A673 (cell line): ENCODE measurements at regions not wholly inside any gene's neighbourhood (a gene's known extent, or its start where the extent isn't known, plus 50 kb on each side); places are given as distances from the start of the nearest gene placed in this dataset.
A peak's percentile ranks its signal among the peaks of the same experiment; 100 is the strongest.

ENCODE experiments used
- BruUV-seq: library from RNA; stranded (reverse); fragments of 400-500 nt; replicated peaks from 2 replicates; lab custom pipeline; 2021; lab: Mats Ljungman, UMichigan
- CTCF ChIA-PET: fragments of 300-600 bp; sonication (Branson Sonifier 250); formaldehyde crosslinking; loops from one replicate; lab custom pipeline; 2022; ENCODE audit warnings: antibody characterized with exemption; lab: Charles Lee
- POLR2A ChIA-PET: fragments of 300-600 bp; sonication (Branson Sonifier 250); formaldehyde crosslinking; loops from one replicate; lab custom pipeline; 2022; ENCODE audit warnings: antibody characterized with exemption; ENCODE audit not compliant: low non-redundant PET; lab: Charles Lee
- DNase-seq: peaks from one replicate; pipeline ENCODE4 v3.0.0-alpha.2; 2015; ENCODE audit warnings: low spot score
- H3K27ac ChIP-seq: fragments of 200-600 bp; sonication (generic); 2 replicates; pipeline ENCODE4 v1.5.1; 2016; ENCODE audit warnings: mixed run types, low read depth, mild to moderate bottlenecking, mixed read lengths, antibody characterized with exemption, low read length; ENCODE audit not compliant: poor library complexity, severe bottlenecking
- H3K27me3 ChIP-seq: fragments of 200-600 bp; sonication (generic); replicated peaks from 2 replicates; pipeline ENCODE4 v1.6.1; 2017; ENCODE audit warnings: mixed run types, low read depth, mild to moderate bottlenecking, mixed read lengths, antibody characterized with exemption, low read length; ENCODE audit not compliant: insufficient read depth, poor library complexity
- H3K36me3 ChIP-seq: fragments of 200-600 bp; sonication (generic); 2 replicates; pipeline ENCODE4 v1.6.1; 2016; ENCODE audit warnings: mixed run types, mild to moderate bottlenecking, mixed read lengths, antibody characterized with exemption, low read length; ENCODE audit not compliant: insufficient read depth, poor library complexity, severe bottlenecking
- H3K4me1 ChIP-seq: fragments of 200-600 bp; sonication (generic); 2 replicates; pipeline ENCODE4 v1.6.1; 2017; ENCODE audit warnings: mixed run types, mild to moderate bottlenecking, mixed read lengths, antibody characterized with exemption, low read length; ENCODE audit not compliant: insufficient read depth, poor library complexity, severe bottlenecking
- H3K4me3 ChIP-seq: fragments of 200-600 bp; sonication (generic); 2 replicates; pipeline ENCODE4 v1.5.1; 2016; ENCODE audit warnings: low read depth, mixed run types, mild to moderate bottlenecking, mixed read lengths, low read length; ENCODE audit not compliant: poor library complexity, severe bottlenecking
- H3K9me3 ChIP-seq: fragments of 200-600 bp; sonication (generic); 2 replicates; pipeline ENCODE4 v1.6.1; 2016; ENCODE audit warnings: mixed run types, low read depth, mild to moderate bottlenecking, mixed read lengths, antibody characterized with exemption, low read length; ENCODE audit not compliant: poor library complexity, severe bottlenecking
- CTCF ChIP-seq: fragments of 300-800, 200-600 bp; sonication (generic); conservative IDR thresholded peaks from 2 replicates; pipeline ENCODE4 v1.5.1; 2017; ENCODE audit warnings: low read depth, mild to moderate bottlenecking, antibody characterized with exemption, low read length, moderate library complexity, mixed read lengths
- EZH2 ChIP-seq: fragments of 200-600 bp; sonication (generic); IDR thresholded peaks from 2 replicates; pipeline ENCODE4 v1.6.1; 2017; ENCODE audit warnings: borderline replicate concordance, low read depth, mild to moderate bottlenecking, mixed read lengths, antibody characterized with exemption, low read length; ENCODE audit not compliant: poor library complexity, severe bottlenecking
- intact Hi-C: fragments of 100-400 bp; cut with micrococcal nuclease; formaldehyde crosslinking; loops from one replicate; pipeline ENCODE4 v1.10.0; 2022; ENCODE audit not compliant: unreplicated experiment

DNA sequence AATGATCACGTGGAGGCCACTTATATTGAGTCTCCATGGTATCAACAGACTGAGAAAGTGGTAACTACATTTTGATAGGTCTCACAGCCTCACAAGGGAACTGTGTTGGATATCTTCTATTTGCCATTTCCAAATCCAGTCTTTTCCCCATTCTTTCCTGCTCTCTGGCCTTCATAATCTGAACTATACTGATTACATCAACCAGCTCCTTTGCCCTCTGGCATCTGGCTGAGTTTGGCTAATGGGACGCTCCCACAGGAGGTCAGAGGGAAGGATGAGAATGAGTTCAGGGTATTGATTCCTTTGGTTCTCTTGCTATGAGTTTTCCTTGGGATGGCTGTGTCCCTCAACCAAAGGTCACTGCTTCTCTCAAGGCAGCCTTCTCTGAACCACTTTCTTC, 152.6 kb downstream of the RTL9 start:
- no peak overlapping the region for H3K4me3 ChIP-seq
- H3K27ac ChIP-seq, result peak overlapping the region; percentile 64
- no peaks in the 10 kb centered on the region for H3K27me3 ChIP-seq
- H3K4me1 ChIP-seq, result peaks cover 27% of the 10 kb centered on the region
- POLR2A ChIA-PET, result no interaction called here
- H3K36me3 ChIP-seq, result no peaks in the 10 kb centered on the region
- TF ChIP-seq EZH2, result no peak
- no peak for TF ChIP-seq CTCF
- CTCF ChIA-PET, result interaction anchor here (0.6 kb wide), 1 partner anchor 80 kb away, joined by 3 read pairs; no protein-coding TSS in a partner anchor
- no TSS peak for BruUV-seq
- peaks cover 4% of the 10 kb centered on the region for H3K9me3 ChIP-seq
- DNase-seq, result no peak
- intact Hi-C loops, result no loop called here

- peak; percentile 64 for DNase-seq
- peaks cover 4% of the 10 kb centered on the region for H3K9me3 ChIP-seq
- no peaks in the 10 kb centered on the region for H3K27me3 ChIP-seq
- H3K4me1 ChIP-seq, result peaks cover 27% of the 10 kb centered on the region
- H3K36me3 ChIP-seq, result no peaks in the 10 kb centered on the region
- ChIA-PET POLR2A (interaction anchor here (0.8 kb wide), 1 partner anchor 14 kb away, joined by 4 read pairs; no protein-coding TSS in a partner anchor), CTCF (no interaction called here)
- no peak for TF ChIP-seq EZH2
- no peak for TF ChIP-seq CTCF
- peak overlapping the region; percentile 64 for H3K27ac ChIP-seq
- H3K4me3 ChIP-seq, result no peak overlapping the region
- intact Hi-C loops, result no loop called here
- no TSS peak for BruUV-seq
Measured at GRCh38 chrX:110512341-110512740, 153.7 kb downstream of the RTL9 start.

- ChIA-PET POLR2A (no interaction called here), CTCF (no interaction called here)
- Histone ChIP-seq H3K4me1 (peaks cover 16% of the 10 kb centered on the region), H3K36me3 (no peaks in the 10 kb centered on the region), H3K4me3 (no peak overlapping the region), H3K27ac (no peak overlapping the region), H3K9me3 (peaks cover 4% of the 10 kb centered on the region), H3K27me3 (no peaks in the 10 kb centered on the region)
- BruUV-seq, result no TSS peak
- no peak for TF ChIP-seq EZH2
- no peak for TF ChIP-seq CTCF
- intact Hi-C loops, result no loop called here
- no peak for DNase-seq
Measured at GRCh38 chrX:110514509-110514908, 155.9 kb downstream of the RTL9 start.
